Gastroesophageal sphincter (tissue), 4 donors: ENCODE measurements at regions not wholly inside any gene's neighbourhood (a gene's known extent, or its start where the extent isn't known, plus 50 kb on each side); places are given as distances from the start of the nearest gene placed in this dataset.

Source experiments
- ATAC-seq: fragments of 150-250 bp; one replicate; pipeline ENCODE4 v1.9.1; 2016; ENCODE audit warnings: mild to moderate bottlenecking, moderate library complexity
- H3K27ac ChIP-seq, 4 donors: fragments of 200-600 bp; sonication (generic) in 3 of 4; 1 replicate in 3 of 4; 2 replicates in 1 of 4; pipeline ENCODE4 v1.5.1; 2016 to 2019
- H3K27me3 ChIP-seq: fragments of 200-600 bp; sonication (generic); one replicate; pipeline ENCODE4 v1.5.1; 2019
- H3K36me3 ChIP-seq, 2 donors: fragments of 200-600 bp; sonication (generic); one replicate each; pipeline ENCODE4 v1.5.1; 2019; ENCODE audit warnings: control low read depth in 1 of 2
- H3K4me1 ChIP-seq, 3 donors: fragments of 200-600 bp; sonication (generic); 1 replicate in 2 of 3; 2 replicates in 1 of 3; pipeline ENCODE4 v1.5.1; 2016 to 2019; ENCODE audit warnings: control low read depth in 2 of 3
- H3K4me3 ChIP-seq, 2 donors: fragments of 200-600 bp; sonication (generic); one replicate each; pipeline ENCODE4 v1.5.1; 2019; ENCODE audit warnings: mild to moderate bottlenecking in 1 of 2, moderate library complexity in 1 of 2
- H3K9me3 ChIP-seq, 3 donors: fragments of 200-600 bp; sonication (generic); one replicate each; pipeline ENCODE4 v1.5.1; 2017 to 2019; ENCODE audit warnings: control low read depth in 2 of 3
- EP300 ChIP-seq: sonication (generic); formaldehyde crosslinking; IDR thresholded peaks from one replicate; pipeline ENCODE4 v1.6.1; 2017; ENCODE audit warnings: antibody characterized with exemption, mild to moderate bottlenecking
- POLR2A ChIP-seq, 2 donors: fragments of 450-650 bp; IDR thresholded peaks; one replicate each; pipeline ENCODE4 v1.6.1; 2017; ENCODE audit warnings: antibody characterized with exemption in 2 of 2, mild to moderate bottlenecking in 2 of 2, moderate library complexity in 1 of 2
- POLR2AphosphoS5 ChIP-seq: sonication (generic); formaldehyde crosslinking; IDR thresholded peaks from one replicate; pipeline ENCODE4 v1.6.1; 2017; ENCODE audit warnings: antibody characterized with exemption
- WGBS, 2 donors: methylation state at CpG; one replicate each; pipeline ENCODE4 v1.1.5; 2018; ENCODE audit warnings: low coverage in 1 of 2; 5-methylcytosine and 5-hydroxymethylcytosine counted together
- TF ChIP-seq, protein P1 (sequence below), 4 experiments: fragments of 200-600 bp in 2 of 4; fragments of 450-650 bp in 2 of 4; sonication (generic) in 1 of 4; IDR thresholded peaks; one replicate each; pipeline ENCODE4 v1.5.1; 2017 to 2019; ENCODE audit warnings: antibody characterized with exemption in 4 of 4, mild to moderate bottlenecking in 2 of 4, moderate library complexity in 2 of 4

DNA sequence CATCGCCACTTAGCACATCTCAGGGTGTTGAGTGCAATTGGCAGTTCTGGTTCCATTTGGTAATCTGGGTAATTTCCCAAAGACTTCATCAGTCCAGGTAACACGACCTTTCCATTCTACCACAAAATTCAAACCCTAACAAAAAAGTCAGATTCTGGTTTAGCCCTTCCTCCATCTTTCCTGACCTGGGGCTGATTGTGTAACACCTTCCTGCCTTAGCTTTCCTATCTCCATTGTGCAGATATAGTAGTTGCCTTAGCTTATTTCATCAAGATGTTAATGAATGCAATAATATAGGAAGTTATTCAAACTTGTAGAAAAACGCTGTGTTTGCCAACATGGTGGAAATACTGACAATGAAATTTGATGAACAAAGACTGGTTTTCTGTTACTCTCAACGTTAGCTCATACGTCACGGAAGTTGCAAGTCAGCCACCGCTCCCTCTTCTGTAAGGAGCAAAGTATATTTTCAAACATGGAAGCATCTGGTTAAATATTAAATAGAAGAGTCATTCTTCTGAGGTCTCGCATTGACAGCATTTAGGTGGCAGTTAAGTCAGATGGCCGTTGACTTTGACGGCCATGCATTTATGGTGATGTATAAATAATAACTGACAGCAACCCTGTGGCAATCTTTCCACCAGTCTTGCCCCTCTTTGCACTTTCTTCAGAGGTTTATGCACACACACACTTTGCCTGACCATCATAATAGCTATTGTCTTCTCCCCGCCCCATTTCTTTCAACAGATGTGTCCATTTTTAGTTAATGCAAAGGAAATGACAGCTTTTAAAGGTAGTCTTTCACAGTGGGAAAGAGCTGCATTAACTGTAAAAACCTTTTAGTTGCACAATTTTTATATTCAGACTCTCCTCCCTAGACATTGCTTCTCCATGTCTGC, 205.1 kb upstream of the BMPER start:
- no peaks in the 10 kb centered on the region for H3K27me3 ChIP-seq
- no peak for TF ChIP-seq POLR2A (IDR thresholded peaks at IDR 0.05)
- H3K36me3 ChIP-seq: peaks cover 0 to 13% of the 10 kb centered on the region in 2 donors
- H3K4me1 ChIP-seq: no peaks in the 10 kb centered on the region
- 83 to 84% methylated on average over 10 to 11 of the region's 11 CpGs for WGBS, 2 donors
- peaks cover 0 to 27% (median 0%) of the 10 kb centered on the region in 3 donors for H3K9me3 ChIP-seq
- no peak for ATAC-seq
- H3K27ac ChIP-seq: no peak overlapping the region
- no peak overlapping the region for H3K4me3 ChIP-seq

DNA sequence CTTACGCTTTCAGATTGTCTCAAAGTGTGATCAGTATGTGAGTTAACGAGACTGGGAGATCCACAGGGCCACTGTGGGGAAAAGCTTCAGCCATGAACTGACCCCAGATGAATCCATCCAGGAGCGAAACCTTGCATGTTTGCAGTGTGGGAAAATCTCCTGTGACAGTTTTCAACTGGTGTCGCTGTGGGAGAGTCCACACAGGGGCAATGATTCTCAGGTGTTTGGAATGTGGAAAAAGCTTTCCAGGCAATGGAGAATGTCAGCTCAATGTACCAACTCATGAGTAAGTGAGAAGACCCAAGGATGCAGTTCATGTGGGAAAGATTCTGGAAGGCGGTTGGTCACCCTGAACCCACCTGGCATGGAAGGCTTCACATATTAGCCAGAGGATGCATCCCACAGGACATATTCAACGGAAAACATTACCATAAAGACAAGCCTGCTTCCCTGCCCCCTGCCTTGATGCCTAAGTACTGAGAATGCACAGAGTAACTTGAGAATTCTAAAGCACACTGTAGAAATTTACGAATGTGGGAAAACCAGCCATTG, 204.1 kb upstream of the BMPER start:
- 81 to 100% methylated on average over 4 to 7 of the region's 7 CpGs for WGBS, 2 donors
- Histone ChIP-seq H3K27ac (no peak overlapping the region), H3K4me3 (no peak overlapping the region), H3K9me3 (peaks cover 0 to 27% (median 0%) of the 10 kb centered on the region in 3 donors), H3K27me3 (no peaks in the 10 kb centered on the region), H3K36me3 (peaks cover 0 to 13% of the 10 kb centered on the region in 2 donors), H3K4me1 (peaks cover 0 to 1% (median 0%) of the 10 kb centered on the region in 3 donors)
- TF ChIP-seq, protein P1, sequence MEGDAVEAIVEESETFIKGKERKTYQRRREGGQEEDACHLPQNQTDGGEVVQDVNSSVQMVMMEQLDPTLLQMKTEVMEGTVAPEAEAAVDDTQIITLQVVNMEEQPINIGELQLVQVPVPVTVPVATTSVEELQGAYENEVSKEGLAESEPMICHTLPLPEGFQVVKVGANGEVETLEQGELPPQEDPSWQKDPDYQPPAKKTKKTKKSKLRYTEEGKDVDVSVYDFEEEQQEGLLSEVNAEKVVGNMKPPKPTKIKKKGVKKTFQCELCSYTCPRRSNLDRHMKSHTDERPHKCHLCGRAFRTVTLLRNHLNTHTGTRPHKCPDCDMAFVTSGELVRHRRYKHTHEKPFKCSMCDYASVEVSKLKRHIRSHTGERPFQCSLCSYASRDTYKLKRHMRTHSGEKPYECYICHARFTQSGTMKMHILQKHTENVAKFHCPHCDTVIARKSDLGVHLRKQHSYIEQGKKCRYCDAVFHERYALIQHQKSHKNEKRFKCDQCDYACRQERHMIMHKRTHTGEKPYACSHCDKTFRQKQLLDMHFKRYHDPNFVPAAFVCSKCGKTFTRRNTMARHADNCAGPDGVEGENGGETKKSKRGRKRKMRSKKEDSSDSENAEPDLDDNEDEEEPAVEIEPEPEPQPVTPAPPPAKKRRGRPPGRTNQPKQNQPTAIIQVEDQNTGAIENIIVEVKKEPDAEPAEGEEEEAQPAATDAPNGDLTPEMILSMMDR (IDR thresholded peaks at IDR 0.05): no peak
- ATAC-seq: no peak

DNA sequence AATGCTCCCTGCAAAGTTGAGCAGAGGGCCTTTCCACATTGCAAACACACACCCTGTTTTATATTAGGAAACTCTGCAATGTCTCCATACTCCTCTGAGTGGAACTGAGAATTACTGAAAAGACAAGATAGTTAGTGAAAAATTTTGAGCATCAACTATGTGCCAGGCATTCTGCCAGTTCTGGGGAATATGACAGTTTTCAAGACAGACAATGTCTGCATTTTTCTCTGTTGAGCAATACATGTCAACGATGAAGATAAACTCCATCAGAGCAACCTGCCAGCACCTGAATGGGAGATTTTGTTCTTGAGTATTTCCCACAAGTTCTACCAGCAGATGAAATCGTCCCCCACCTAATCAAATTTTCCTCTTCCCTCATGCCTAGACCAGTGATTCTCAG, 203.4 kb upstream of the BMPER start:
- H3K4me3 ChIP-seq: no peak overlapping the region
- peaks cover 0 to 27% (median 0%) of the 10 kb centered on the region in 3 donors for H3K9me3 ChIP-seq
- ATAC-seq: no peak
- H3K36me3 ChIP-seq: peaks cover 0 to 13% of the 10 kb centered on the region in 2 donors
- 86% methylated on average over 2 of the region's 2 CpGs; no CpG with 5 or more reads in 1 of the 2 donors for WGBS, 2 donors
- no peak for TF ChIP-seq EP300
- no peak for TF ChIP-seq POLR2A (IDR thresholded peaks at IDR 0.05)
- TF ChIP-seq, protein P1 (IDR thresholded peaks at IDR 0.05): no peak
- no peak for TF ChIP-seq POLR2AphosphoS5
- H3K27ac ChIP-seq: no peak overlapping the region
- no peaks in the 10 kb centered on the region for H3K27me3 ChIP-seq
- peaks cover 0 to 8% (median 1%) of the 10 kb centered on the region in 3 donors for H3K4me1 ChIP-seq

DNA sequence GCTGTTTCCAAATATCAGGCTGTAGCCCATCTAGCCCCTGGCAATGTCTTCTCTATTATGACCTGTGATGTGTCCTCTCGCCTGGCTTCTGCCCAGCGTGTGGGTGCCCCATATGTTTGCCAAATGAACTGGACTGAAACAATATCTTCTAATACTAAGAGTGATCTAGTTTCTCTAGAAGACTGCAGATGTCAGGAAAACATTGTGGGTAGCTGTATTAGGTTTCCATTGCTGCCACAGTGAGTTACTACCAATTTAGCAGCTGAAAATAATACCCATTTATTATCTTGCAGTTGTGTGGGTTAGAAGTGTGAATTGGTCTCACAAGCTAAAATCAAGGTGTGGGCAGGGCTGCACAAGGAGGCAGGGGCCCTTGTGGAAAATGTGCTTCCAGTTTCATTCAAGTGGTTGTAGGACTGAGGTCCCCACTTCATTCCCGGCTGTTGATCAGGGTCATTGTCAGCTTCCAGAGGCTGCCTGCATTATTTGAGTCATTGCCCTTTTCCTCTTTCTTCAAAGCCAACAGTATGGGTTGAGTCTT, 202.8 kb upstream of the BMPER start:
- Histone ChIP-seq H3K9me3 (peaks cover 0 to 27% (median 0%) of the 10 kb centered on the region in 3 donors), H3K27ac (no peak overlapping the region), H3K4me1 (peaks cover 0 to 14% (median 4%) of the 10 kb centered on the region in 3 donors), H3K4me3 (no peak overlapping the region), H3K27me3 (no peaks in the 10 kb centered on the region), H3K36me3 (peaks cover 0 to 13% of the 10 kb centered on the region in 2 donors)
- TF ChIP-seq EP300: no peak
- TF ChIP-seq POLR2A (IDR thresholded peaks at IDR 0.05): no peak
- TF ChIP-seq POLR2AphosphoS5: no peak
- TF ChIP-seq, protein P1 (IDR thresholded peaks at IDR 0.05): no peak
- WGBS, 2 donors: 100% methylated on average over 1 to 3 of the region's 3 CpGs
- ATAC-seq: no peak

DNA sequence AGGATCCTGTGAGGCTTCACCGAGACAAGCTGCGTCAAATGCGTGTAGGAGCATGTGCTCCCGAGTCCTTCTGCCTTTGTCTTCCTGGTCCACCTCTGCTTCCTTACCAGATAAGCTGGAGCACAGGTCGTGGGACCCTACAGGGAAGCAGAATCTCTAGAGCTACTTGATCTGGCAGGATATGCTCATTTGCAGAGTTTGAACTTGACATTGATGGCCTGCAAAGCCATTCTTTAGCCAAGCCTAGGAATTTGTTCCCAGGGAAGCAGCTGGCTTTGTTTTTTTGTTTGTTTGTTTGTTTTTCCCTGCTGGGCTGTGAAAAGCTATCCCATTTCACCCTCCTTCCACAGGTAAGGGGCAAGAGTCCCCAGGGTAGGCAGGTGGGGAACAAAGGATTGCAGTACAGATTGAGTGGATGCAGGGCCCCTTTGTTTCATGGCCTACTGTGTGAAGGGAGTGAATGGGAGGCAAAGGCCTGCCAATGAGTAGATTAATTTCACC, 200.0 kb upstream of the BMPER start:
- Histone ChIP-seq H3K27me3 (no peaks in the 10 kb centered on the region), H3K9me3 (peaks cover 0 to 21% (median 0%) of the 10 kb centered on the region in 3 donors), H3K4me1 (peaks cover 0 to 14% (median 4%) of the 10 kb centered on the region in 3 donors), H3K36me3 (peaks cover 0 to 12% of the 10 kb centered on the region in 2 donors), H3K4me3 (no peak overlapping the region), H3K27ac (no peak overlapping the region)
- TF ChIP-seq POLR2AphosphoS5 (no peak), POLR2A (IDR thresholded peaks at IDR 0.05) (no peak), EP300 (no peak)
- TF ChIP-seq, protein P1 (IDR thresholded peaks at IDR 0.05): no peak
- ATAC-seq: no peak
- WGBS, 2 donors: 93% methylated on average over 5 of the region's 5 CpGs; no CpG with 5 or more reads in 1 of the 2 donors
